Erythroblast (primary cell): ENCODE measurements at regions not wholly inside any gene's neighbourhood (a gene's known extent, or its start where the extent isn't known, plus 50 kb on each side); places are given as distances from the start of the nearest gene placed in this dataset.
A peak's percentile ranks its signal among the peaks of the same experiment; 100 is the strongest.
"Not testable (repeated sequence)": the region's sequence is repeated elsewhere in the genome, so short reads cannot be mapped to it uniquely, and the experiment has no call there.

Experiments
- DNase-seq, 2 experiments: peaks; one replicate each; lab custom pipeline; 2025; lab: John Stamatoyannopoulos, UW
- GATA1 ChIP-seq: IDR thresholded peaks from 2 replicates; pipeline ENCODE4 v1.6.1; 2011; ENCODE audit warnings: low read depth, mild to moderate bottlenecking, control low read depth, low read length, moderate library complexity
- POLR2A ChIP-seq: IDR thresholded peaks from 2 replicates; pipeline ENCODE4 v1.6.1; 2011; ENCODE audit warnings: mild to moderate bottlenecking, low read length

- TF ChIP-seq GATA1 (no peak), POLR2A (no peak)
- DNase-seq: no peak
These were observed 110.6 kb downstream of the HNRNPLL start for GRCh38 chr2:38492042-38492615.

- TF ChIP-seq POLR2A (no peak), GATA1 (no peak)
- DNase-seq: no peak
These were observed 111.3 kb downstream of the HNRNPLL start for GRCh38 chr2:38491436-38491835.

- no peak for TF ChIP-seq POLR2A
- no peak for TF ChIP-seq GATA1
- no peak for DNase-seq
These were observed 112.8 kb upstream of the ATL2 start for GRCh38 chr2:38489846-38490245.

DNA sequence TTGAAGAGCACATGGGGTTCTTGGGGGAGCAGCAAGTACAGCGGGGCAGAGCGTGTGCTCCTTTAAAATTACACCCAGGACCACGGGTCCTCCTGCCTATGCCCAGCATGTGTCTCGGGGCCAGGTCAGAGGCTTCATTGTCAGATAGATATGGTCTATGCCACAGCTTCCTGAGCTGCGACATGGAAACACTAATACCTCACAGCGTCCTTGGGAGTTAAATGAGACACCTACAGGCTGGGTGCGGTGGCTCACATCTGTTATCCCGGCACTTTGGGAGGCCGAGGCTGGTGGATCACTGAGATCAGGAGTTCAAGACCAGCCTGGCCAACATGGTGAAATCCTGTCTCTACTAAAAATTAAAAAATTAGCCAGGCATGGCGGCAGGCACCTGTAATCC is 110.8 kb upstream of the ATL2 start:
- no peak for DNase-seq
- TF ChIP-seq GATA1 (no peak), POLR2A (no peak)

DNA sequence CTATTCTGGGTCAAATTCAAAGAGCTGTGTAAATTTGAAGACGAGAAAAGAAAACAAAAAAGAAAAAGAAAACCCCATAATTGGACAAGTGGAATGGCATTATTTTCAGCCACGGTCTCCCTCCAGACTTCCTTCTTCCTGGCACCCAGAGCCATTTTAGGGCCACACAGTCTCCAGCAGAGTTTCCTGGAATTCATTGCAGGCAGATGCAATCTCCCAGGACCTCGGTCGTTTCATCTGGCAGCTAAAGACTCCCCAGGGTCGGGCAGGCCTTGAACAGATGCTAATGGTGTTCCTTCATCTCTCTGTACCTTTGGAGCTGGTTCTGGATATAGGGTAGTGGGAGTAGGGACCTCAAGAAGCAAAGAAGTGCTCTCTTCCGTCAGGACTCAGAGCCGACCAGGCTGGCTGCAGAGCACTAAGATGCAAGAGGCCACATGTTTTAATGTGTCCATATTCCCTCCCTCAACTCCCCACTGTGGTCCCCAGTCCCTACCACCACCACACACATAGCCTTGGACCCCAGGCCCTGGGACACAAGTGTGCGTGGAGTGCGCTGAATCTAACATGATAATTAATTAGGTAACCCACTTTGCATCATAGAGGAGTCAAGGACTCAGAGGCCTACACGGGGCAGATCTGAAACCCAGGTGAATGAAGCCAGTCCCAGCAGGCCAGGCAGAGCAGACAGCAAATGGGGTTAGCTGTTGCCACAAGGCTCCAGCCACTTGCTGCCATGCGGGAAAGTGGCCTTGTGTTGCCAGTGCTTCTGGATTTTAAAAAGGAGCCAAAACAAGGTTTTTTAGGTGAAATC is 109.3 kb upstream of the ATL2 start:
- DNase-seq: no peak
- no peak for TF ChIP-seq POLR2A
- TF ChIP-seq GATA1: no peak

DNA sequence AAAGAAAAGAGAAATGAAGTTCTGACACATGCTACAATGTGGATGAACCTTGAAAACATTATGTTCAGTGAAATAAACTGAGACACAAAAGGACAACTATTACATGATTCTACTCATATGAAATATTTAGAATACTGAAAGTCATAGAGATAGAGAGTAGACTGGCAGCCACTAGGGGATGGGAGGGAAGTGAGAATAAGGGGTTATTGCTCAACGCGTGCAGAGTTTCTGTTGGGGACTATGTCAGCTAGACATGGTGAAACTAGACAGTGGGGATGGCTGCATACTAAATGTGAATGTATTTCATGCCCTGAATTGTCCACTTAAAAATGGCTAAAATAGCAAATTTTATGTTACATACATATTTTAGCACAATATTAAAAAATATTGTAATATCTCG is 108.7 kb upstream of the ATL2 start:
- peak in 1 of 2 experiments; percentile 11 for DNase-seq

GRCh38 chr2:38484957-38485356 is 107.9 kb upstream of the ATL2 start:
- no peak for TF ChIP-seq GATA1
- no peak for DNase-seq

More for the DNA sequence above, 108.7 kb upstream of the ATL2 start:
- no peak for TF ChIP-seq POLR2A
- no peak for TF ChIP-seq GATA1

DNA sequence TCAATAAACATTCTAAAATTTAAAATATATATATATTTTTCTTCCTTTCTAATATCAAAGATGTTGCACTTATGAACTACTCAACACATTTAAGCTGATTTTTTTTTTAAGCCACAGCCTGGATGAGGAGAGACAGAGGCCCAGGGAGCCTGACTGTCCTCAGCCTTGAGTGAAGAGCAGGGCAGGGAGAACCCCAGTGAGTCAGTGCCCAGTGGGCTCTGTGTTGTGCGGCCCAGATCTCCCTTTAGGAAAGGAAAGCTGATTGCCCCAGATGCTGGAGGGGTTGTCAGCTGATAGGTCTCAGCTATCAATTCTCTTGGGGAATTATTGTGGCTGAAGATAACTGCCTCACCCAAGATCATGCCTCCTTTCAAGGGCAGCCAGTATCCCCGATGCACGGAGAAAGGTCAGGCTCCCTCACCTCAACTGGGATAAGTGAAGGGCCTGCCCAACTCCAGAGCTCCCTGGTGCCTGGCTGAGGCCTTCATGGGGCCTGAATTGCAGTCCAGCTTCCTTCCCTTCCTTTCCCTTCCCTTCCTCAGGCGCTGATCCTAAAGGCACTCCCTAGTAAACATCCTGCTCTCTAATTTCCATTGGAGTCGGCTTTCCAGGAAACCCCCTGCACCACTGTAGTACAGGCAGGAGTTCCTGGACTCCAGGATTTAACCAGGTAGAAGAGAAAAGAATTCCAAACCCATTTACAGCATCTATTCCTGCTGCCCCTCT is 106.9 kb upstream of the ATL2 start:
- TF ChIP-seq GATA1 (no peak), POLR2A (no peak)

DNA sequence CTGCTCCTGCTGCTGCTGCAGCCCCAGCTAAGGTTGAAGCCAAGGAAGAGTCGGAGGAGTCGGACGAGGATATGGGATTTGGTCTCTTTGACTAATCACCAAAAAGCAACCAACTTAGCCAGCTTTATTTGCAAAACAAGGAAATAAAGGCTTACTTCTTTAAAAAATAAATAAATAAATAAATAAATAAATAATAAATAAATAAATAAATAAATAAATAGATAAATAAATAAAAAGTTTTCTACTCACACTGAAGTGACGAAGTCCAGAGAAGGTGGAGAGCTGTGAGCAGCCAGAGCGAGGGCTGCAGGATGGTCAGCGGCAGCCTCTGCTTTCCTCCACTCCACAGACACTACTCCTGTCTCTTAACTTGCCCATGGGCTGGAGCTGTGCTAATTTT is 105.6 kb upstream of the ATL2 start:
- DNase-seq: not testable (repeated sequence)

More for the DNA sequence above, 106.9 kb upstream of the ATL2 start:
- DNase-seq: peak; percentile 22 to 74

GRCh38 chr2:38480617-38481016 is 103.5 kb upstream of the ATL2 start:
- TF ChIP-seq GATA1 (no peak), POLR2A (no peak)

GRCh38 chr2:38477006-38477405 is 99.9 kb upstream of the ATL2 start:
- TF ChIP-seq GATA1: no peak
- no peak for TF ChIP-seq POLR2A
- no peak for DNase-seq

More at GRCh38 chr2:38480617-38481016, 103.5 kb upstream of the ATL2 start:
- no peak for DNase-seq

GRCh38 chr2:38475567-38475881 is 98.5 kb upstream of the ATL2 start:
- TF ChIP-seq GATA1 (no peak), POLR2A (no peak)
- DNase-seq: no peak

DNA sequence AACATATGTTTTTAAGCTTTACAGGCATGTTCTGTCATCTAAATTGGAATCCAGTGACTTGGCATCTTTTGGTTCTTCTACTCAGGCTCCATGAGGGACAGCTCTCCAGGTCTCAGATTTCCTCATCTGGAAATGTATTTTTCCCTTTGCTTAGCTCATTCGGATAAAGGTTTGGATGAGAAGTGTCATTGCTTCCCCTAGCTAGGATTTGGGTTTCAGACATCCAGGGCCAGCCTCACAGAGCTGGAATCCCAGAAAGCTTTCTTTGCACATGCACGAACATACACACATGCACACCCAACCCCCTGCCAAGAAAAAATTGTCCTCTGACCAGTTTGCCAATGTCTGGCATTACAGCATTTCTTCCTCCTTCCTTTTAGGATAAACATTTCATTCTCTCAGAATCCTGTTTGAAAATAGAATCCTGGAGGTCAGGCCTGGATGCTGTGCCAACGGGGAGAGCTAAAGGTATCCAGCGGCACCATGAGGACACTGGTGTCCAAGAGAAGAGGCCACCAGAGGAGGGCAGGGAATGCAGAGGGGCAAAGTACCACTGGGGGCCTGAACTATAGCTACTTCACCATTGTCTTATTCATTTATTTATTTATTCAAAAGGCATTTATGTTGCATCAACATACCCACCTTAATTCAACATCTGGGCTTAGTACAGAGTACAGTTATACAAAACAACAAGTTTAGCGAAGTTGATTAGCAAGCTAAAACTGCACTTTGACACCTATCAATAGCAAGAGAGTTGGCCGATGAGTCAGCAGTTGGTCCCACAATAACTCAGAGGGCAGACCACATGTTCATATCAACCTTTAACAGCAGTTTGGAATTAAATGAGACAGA is 97.9 kb upstream of the ATL2 start:
- TF ChIP-seq POLR2A (no peak), GATA1 (no peak)
- DNase-seq: peak; percentile 46 to 67

- DNase-seq: peak in 1 of 2 experiments; percentile 8
These were observed 97.0 kb upstream of the ATL2 start for GRCh38 chr2:38474021-38474456.

More at GRCh38 chr2:38474021-38474456, 97.0 kb upstream of the ATL2 start:
- no peak for TF ChIP-seq POLR2A
- TF ChIP-seq GATA1: no peak
